ENCODE measurements at regions not wholly inside any gene's neighbourhood (a gene's known extent, or its start where the extent isn't known, plus 50 kb on each side); places are given as distances from the start of the nearest gene placed in this dataset.
"Not testable (repeated sequence)": the region's sequence is repeated elsewhere in the genome, so short reads cannot be mapped to it uniquely, and the experiment has no call there.

DNA sequence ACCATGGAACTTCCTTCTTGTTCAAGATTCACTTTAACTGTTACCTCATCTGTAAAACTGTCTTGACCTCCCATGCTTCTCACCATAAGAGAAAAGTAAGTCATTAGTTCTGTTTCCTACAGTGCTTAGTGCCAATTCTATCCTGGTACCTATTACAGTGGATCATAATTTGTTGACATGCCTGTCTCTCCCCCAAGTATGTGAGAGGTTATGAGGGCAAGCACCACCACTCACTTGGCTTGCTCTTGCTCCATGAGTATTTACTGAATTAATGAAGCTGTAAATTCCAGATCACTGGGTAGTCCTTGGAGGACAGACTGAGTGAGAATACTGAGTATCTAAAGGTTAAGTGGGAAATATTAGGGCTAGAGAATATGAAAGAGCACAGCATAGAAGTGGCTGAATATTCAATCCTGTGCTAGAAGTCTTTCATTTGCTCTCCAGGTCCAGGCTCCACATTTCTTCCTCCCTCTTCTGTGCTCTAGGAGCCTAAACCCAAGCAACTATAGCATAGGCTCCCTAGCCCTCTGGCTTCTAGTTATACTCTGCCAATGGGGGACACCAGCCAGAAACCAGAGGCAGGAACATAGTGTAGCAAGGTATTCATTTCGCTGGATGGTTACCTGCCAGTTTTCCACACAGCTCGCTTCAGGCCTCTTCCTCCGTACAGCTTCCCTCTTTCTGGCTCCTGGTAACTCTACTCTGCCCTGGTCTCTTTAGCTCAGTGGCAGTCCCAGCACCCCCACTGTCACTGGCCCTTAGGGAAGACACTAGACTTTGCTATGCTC lies 118.2 kb upstream of the SLC5A12 start:
- DNase-seq (ENCODE audit: low spot score): no peak

DNA sequence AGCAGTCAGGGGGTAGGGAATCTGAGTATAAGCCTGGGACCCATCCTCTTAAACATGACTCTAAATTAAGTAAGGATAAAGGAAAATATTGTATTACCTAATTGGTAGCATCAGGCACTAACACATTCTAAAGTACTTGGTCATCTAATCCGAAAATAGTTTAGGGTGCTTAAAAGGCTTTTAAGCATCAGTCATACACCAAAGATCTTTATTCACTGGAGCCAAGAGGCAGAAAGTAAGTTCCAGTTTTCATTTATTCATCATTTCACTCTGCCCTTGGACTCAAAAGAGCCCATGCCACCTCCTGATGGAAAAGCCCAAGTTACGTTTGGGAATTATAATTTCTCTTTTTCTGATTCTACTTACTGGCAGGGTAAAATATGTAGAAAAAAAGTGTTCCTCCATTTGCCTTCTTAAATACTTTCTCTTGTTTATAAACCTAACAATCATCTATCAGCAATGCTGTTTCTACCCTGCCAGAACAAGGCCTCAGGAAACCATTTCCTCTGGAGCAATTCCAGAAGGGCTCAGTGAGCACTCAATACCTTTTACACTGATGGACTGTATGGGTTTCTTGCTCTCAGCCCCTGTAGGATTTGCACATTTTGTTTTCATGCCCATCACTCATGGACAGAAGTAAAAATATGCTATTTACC lies 120.1 kb upstream of the SLC5A12 start:
- no peak for DNase-seq (ENCODE audit: low spot score)

DNA sequence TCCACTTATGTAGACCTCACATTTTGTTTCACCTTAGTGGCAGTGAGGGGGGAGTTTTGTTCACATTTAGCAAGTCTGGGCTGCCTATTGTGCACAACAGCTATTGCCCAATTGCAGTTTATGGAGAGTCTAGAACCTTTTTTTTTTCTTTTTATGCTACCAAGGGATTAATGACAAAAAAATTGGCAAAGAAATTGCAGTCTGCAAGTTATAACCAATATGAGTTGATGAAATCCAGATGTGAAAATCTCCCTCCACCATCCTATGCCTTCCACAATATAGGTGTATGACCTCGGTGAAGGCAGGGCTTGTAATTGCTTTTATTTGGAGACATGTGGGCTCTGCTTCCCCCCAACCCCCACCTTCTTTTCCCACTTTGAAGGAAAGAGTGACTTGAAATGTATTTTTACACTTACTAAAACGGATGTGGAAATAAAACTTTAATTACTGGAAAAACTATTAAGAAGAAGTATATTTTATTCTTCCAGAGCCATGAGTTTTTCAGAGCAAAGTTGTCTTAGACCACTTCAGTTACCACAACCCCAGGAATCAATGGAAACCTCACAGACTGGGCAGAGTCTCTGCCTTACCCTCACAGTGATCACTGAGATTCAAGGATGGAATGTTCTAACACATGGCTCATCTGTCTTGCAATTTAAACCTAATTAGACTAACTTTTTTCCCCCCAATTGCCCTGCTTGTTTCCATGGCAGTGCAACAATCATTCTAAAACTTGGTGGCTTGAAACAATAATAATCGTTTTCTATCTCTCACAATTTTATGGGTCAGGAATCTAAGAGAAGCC lies 120.8 kb upstream of the SLC5A12 start:
- no peak for DNase-seq (ENCODE audit: low spot score)

DNA sequence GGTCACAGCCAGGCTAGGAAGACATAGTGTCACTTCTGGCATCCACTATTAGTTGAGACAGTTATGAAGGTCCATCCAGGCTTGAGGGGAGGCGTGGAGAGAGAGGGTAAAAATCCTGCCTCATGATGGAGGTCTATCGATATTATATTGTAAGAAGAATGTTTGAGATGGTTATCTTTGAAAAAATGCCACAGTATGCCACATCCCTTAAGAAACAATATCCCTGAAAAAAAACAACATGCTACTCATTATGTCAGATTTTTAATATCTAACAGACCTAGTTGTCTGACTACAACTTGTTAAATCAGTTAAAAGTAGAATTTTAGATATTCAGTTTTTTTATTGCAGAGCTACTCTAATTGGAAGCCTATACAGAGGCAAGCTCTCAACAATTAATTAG lies 121.7 kb upstream of the SLC5A12 start:
- no peak for DNase-seq (ENCODE audit: low spot score)

DNA sequence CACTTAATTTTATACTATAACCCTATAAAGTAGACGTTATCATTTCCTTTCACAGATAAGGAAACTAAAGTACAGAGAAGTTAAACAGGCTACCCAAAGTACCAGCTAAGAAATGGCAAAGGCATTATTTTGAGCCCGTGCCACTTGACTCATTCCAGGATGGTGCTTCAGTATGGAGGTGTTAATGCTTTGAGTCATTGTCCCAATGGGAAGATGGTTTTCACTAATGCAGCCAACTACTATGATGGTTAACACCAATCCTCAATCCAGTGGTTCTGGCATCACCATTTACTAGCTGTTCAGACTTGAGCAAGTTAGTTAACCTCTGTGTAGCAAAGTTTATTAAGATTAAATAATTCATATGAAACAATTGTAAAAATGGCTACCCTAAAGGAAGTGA lies 123.1 kb upstream of the SLC5A12 start:
- no peak for DNase-seq (ENCODE audit: low spot score)

DNA sequence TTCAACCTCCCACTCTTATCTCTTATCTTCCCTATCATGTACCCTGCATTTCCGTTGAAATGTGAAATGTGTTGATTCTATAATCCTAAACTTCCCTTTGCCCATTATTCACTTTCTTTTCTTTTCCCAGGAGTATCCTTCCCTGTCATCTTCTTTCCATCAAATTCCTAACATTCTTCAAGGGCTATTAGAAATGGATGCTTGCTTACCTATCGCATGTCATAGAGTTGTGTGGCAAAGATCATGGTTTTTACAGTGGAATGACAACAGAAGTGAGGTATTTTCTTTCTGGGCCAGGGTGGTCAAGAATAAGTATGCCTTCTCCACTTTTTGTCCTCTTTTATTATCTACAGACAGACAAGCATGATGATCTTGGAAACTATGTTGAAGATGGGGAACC lies 124.4 kb upstream of the SLC5A12 start:
- DNase-seq (ENCODE audit: low spot score): no peak

DNA sequence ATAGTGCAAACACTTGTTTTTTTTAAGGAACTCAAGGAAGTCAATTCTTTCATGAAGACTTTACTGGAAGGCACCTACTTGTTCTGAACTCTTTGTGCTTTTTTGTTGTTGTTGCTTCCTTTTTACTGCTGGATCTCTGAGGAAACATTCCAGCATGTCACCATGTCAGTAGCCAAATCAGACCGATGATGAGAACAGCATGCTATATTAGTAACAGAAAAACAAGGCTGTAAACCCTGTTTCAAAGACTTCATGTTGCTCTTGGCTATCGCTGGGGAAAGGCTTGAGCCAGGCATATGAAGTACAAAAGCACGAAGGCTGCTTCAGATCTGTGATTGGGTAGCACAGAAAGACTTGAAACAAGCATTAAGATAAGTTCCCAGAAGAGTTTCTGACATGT lies 125.6 kb upstream of the SLC5A12 start:
- DNase-seq (ENCODE audit: low spot score): no peak

DNA sequence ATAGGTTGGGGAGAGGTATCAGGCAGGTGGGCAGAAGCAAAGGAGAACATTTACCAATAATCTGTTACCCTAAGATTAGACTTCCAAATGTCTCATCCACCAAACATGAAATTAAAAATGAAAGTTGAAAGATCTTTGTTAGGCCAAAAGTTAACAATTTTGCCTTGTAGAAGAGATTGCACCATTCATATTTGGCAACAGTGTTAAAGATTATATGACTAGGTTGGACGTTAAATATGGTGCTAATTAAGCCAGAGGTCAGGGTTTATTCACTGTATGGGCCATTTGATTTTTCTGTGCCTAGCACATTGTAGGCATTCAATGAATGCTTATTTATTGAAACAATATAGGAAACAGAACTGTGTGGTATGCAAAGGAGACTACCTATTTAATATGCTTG lies 126.1 kb upstream of the SLC5A12 start:
- no peak for DNase-seq (ENCODE audit: low spot score)

DNA sequence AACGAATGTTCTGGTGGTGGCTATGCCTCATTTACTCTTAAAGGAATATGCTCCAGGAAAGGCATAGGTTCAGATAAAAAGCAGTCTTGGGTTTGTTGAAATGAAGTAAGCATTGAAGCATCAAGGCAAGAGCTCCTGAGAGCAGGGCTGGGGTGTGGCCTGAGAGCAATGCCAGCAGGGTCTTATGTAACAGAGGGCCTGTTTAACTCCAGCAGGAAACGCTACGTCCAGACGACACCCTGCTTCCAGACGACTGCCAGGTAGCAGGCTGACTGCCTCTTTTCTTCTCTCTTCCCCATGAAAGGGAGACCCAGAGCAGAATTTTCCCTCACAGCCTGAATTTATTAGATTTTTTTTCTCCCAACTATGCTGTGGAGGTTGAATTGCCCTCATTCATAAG lies 127.2 kb upstream of the SLC5A12 start:
- DNase-seq (ENCODE audit: low spot score): peak; percentile 4

DNA sequence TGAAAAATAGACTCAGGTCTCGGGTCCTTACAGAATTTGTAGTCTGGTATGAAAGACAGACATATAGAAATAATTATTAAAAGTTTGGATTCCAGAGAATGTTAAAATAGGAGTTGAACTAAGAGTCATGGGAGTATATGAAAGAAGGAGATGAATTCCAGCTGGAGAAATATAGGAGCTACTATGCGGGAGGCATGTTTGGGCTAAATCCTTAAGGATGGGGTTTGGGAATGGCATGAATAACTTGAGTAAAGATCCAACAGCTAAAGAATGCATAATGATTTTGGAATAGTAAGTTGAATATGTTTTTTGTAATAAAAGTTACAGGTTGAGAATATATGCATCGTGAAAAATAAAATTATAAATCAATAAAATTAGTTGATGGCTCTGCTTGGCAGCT lies 129.4 kb upstream of the SLC5A12 start:
- no peak for DNase-seq (ENCODE audit: low spot score)

DNA sequence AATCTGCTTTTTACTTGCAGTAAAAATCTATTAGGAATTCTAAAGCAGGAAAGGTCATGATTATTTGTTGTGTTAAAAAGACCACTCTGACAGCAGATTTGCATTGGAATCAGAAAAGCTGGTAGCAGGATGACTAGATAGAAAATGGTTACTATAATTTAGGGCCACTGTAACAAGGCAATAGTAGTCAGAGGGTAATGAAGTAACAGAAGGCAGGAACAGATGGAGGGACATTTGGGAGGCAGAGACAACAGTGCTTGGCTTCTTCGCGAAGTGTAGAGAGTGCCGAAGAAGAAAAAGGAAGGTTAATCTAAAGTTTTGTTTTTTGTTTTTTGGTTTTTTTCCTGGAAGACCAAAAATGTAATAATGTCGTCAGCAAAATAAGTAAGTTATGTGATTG lies 129.8 kb upstream of the SLC5A12 start:
- DNase-seq (ENCODE audit: low spot score): no peak

DNA sequence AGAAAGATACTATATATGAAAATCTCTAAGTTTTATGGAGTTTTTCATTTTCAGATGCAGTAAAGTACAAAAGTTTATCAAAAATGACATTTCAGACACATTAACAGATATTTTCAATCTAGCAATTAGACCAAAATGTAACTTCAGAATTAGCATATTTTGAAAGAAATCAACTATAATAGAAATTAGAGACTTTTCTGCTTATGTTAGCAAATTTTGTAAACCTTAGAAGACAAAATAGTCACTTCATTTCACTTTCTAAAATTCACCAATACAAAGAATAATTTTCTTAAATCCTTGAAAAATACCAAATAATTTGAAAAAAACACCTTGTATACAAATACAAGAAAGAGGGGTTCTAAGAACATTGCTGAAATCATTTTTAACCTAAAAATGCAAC lies 135.8 kb upstream of the FIBIN start:
- DNase-seq (ENCODE audit: low spot score): no peak

DNA sequence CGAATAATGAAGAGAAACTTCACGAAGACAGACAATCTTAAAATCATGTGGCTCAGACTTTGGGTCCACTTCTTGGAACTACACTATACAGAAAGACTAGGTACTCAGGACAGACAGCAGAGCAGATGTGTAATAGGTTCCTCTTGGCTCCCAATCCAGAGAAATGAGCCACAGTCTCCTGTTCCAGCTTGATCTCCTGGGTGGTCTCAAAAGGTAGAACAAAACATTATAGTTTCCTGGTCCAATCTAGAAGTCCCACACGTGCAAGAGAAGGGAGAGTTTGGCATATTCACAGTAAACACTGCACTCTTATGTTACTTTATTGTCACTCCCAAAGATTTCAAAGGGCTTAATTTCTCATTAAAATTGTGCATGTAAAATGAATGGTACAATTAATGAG lies 134.5 kb upstream of the FIBIN start:
- DNase-seq (ENCODE audit: low spot score): no peak

DNA sequence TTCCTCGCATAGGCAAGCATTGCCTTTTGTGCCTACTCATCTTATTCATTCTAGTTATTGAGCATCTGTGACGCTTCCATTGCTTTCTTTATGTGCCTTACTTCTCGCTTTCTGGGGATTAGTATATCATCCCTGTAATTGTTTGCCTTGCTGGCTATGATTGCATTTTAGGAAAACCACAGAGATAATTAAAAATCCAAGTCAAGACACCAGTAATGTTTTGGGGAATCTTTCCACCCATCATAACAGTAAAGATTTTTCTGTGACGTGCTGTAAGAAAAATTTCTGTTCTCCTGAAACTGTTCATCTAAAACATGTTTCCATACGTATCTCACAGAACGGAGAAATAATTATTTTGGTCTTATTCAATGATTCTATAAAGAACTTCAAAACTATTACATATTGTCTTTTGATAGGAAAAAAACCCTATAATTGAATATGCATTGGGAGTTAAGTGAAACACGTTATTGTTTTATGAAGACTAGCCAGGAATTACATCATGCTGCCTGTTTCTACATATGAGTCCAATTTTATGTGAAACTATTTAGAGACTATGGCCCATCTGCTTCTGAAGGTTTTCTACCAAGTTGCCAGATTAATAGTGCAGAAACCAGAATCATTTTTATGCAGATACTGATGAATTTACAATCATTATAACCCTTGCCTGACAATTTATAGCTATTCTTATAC lies 133.7 kb upstream of the FIBIN start:
- DNase-seq (ENCODE audit: low spot score): no peak

DNA sequence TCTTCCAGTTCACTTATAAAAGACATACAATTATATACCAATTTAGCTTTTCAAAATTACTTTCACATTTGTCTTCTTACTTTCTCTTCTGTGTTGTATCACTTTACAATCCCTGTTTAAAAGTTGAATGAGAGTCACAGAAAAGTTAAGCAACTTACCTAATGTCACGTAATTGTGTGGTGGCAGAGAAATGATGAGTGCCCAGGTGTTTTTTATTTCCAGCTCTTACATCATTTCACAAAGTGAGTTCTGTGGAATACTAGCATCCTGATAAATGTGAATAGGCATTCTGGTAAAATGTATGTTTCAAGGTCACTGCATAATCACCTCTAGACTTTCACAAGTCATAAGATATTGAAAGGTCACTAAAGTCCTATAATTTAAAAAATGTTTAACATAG lies 133.0 kb upstream of the FIBIN start:
- DNase-seq (ENCODE audit: low spot score): no peak

DNA sequence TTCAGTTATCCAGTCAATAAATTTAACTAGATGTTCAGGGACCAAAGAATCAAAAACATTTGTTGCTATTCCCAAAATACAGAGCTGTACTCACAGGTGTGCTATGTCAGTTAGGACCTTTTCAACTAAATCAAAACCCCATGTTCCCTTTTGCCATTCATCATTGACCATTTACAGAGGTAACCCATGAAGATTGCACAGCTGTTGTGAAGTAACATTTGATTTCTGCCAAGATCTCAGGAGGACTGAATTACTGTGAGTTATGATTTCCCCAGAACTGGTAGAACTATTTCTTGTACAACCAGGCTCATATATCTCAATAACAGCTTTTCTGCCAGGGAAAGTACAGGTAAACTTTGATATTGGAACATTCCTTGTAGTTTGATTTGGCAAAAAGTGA lies 131.1 kb upstream of the FIBIN start:
- no peak for DNase-seq (ENCODE audit: low spot score)

DNA sequence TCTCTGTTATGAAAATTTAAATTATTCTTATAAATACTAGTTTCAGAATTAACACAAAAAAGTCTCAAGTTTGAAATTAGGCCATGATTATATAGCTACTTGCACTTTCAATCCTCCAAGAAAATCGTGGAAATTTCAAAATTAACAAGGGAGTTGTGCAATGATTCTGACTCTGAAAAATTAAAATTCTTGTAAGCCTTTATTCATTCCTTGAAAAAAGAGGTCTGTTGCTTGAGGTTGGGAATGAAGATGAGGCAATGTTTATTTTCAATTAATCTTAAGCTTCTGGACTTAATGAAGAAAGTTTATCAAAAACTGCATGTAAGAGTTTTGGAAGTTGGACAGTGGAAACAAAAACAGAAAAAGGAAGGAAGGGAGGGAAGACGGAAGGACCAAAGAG lies 128.2 kb upstream of the FIBIN start:
- DNase-seq (ENCODE audit: low spot score): no peak

DNA sequence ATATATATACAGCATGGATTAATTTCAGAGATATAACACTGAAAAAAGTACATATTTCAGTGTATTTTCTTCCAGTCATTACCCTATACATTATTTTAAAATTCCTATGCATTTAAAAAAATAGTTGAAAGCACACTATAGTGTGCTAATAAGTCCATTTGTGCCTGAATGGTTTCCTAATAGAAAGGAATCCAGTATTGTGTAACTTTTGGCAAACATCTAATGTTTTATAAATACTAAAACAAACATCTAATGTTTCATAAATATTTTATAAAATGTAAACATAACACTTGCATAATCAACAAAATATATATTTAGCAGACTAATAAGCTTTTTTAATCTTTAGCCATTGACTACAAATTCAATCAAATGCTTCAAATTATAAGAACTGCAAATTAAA lies 126.6 kb upstream of the FIBIN start:
- DNase-seq (ENCODE audit: low spot score): no peak

DNA sequence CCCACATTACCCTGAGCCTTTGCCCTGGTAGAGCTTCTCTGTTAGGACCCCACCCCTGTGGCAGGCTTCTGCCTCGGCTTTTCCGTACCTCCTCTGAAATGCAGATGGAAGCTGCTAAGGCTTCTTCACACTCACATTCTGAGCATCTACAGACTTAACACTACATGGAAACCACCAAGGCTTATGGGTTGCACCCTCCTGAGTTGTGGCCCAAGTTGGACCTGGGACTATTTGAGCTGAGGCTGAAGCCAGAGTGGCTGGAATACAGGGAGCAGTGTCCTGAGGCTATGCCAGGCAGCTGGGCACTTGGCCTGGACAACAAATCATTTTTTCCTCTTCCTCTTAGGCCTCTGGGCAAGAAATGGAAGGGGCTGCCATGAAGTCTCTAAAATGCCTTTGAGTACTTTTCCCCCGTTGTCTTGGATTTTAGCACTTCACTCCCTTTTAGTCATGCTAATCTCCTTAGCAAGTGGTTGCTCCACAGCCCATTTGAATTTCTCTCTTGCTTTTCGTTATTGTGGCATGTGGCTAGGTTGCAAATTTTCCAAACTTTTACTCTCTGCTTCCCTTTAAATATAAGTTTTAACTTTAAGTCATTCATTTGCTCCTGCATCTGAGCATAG lies 114.8 kb upstream of the FIBIN start:
- DNase-seq (ENCODE audit: low spot score): no peak

DNA sequence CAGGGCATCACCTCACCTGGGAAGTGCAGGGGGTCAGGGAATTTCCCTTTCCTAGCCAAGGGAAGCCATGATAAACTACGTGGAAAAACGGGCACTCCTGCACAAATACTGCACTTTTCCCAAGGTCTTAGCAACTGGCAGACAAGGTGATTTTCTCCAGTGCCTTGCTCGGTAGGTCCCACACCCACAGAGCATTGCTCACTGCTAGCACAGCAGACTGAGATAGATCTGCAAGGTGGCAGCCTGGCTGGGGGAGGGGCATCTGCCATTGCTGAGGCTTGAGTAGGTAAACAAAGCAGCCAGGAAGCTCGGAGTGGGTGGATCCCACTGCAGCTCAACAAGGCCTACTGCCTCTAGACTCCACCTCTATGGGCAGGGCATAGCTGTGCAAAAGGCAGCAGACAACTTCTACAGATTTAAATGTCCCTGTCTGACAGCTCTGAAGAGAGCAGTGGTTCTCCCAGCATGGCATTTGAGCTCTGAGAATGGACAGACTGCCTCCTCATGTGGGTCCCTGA lies 111.5 kb upstream of the FIBIN start:
- DNase-seq (ENCODE audit: low spot score): not testable (repeated sequence)

DNA sequence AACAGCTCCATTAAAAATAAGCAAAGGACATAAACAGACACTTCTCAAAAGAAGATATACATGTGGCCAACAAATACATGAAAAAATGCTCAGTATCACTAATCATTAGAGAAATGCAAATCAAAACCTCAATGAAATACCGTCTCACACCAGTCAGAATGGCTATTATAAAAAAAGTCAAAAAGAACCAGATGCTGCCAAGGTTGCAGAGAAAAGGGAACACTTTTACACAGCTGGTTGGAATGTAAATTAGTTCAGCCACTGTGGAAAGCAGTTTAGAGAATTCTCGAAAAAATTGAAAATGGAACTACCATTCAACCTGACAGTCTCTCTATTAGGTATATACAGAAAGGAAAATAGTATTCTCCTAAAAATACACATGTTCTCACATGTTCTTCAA lies 102.4 kb upstream of the FIBIN start:
- DNase-seq (ENCODE audit: low spot score): no peak

DNA sequence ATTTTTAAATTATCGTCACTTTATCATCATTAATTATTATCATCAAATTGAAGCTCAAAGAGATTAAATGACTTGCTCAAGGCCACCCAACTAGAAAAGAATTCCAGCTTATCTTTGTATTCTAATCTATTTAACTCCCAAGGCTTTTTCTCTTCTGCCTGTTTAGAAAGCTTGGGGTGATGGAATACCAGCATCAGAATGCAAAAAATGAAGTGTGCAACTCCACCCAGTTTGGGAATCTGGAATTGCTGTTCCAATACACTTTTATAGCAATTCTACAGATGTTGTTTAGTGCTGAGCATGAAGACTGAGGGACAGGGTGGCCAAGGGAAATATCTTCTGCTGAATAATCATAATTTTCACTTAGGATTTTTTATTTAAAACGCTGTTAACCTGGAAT lies 97.2 kb upstream of the FIBIN start:
- no peak for DNase-seq (ENCODE audit: low spot score)

All from globus pallidus (tissue), 1 donor.